HCT116 (cell line): ENCODE measurements at regions not wholly inside any gene's neighbourhood (a gene's known extent, or its start where the extent isn't known, plus 50 kb on each side); places are given as distances from the start of the nearest gene placed in this dataset.

Experiments
- ATAC-seq: fragments of 200-7000 bp; cut with Tn5 transposase; 2 replicates; pipeline ENCODE4 v1.9.1; 2020; ENCODE audit warnings: mild to moderate bottlenecking, moderate library complexity
- BruUV-seq: library from RNA; stranded (reverse); fragments of 400-500 nt; replicated peaks from 2 replicates; lab custom pipeline; 2021; lab: Mats Ljungman, UMichigan
- CTCF ChIA-PET: fragments of 300-600 bp; sonication (Branson Sonifier 250); formaldehyde crosslinking; loops from one replicate; lab custom pipeline; 2021; ENCODE audit warnings: antibody characterized with exemption; lab: Charles Lee
- POLR2A ChIA-PET: fragments of 300-600, 350-600 bp; sonication (Branson Sonifier 250); formaldehyde crosslinking; loops from one replicate; lab custom pipeline; 2021; ENCODE audit warnings: antibody characterized with exemption; lab: Charles Lee
- RAD21 ChIA-PET, 2 experiments: fragments of 300-600 bp; sonication (Branson Sonifier 250); formaldehyde crosslinking; loops; one replicate each; lab custom pipeline; 2023; ENCODE audit warnings: low total read pairs in 2 of 2; ENCODE audit not compliant: uncharacterized antibody in 2 of 2, unreplicated experiment in 2 of 2, low non-redundant PET in 1 of 2; lab: Charles Lee
- DNase-seq: peaks from one replicate; pipeline ENCODE4 v3.0.0-alpha.2; 2010; ENCODE audit warnings: low read depth, low spot score
- H2AFZ ChIP-seq: fragments of 200-600 bp; shearing (Covaris generic), sonication (generic); 2 replicates; pipeline ENCODE4 v1.6.1; 2017; ENCODE audit warnings: low read depth, mixed run types, mixed read lengths, antibody characterized with exemption, low read length; ENCODE audit not compliant: poor library complexity, severe bottlenecking
- H3K27ac ChIP-seq: 2 replicates; pipeline ENCODE4 v1.5.1; 2012; ENCODE audit warnings: low read depth, low read length
- H3K27me3 ChIP-seq: fragments of 200-600 bp; sonication (generic); 2 replicates; pipeline ENCODE4 v1.6.1; 2016; ENCODE audit warnings: mixed run types, low read length, mixed read lengths; ENCODE audit not compliant: insufficient read depth
- H3K36me3 ChIP-seq, 2 experiments: fragments of 200-500 bp in 1 of 2; fragments of 200-600 bp in 1 of 2; sonication (Bioruptor generic) in 1 of 2; sonication (generic) in 1 of 2; 2 replicates each; pipeline versions ENCODE4 v1.5.1 to v1.6.1; 2014 to 2016; ENCODE audit warnings: low read length in 2 of 2, inconsistent platforms in 1 of 2, mixed read lengths in 1 of 2, mixed run types in 1 of 2; ENCODE audit not compliant: insufficient read depth in 2 of 2, control insufficient read depth in 1 of 2
- H3K4me1 ChIP-seq, 2 experiments: fragments of 200-600 bp in 1 of 2; sonication (generic) in 1 of 2; 2 replicates each; pipeline versions ENCODE4 v1.5.1 to v1.6.1; 2012 to 2017; ENCODE audit warnings: low read length in 2 of 2, inconsistent platforms in 1 of 2, mild to moderate bottlenecking in 1 of 2, mixed read lengths in 1 of 2, mixed run types in 1 of 2, moderate library complexity in 1 of 2; ENCODE audit not compliant: insufficient read depth in 2 of 2, control insufficient read depth in 1 of 2
- H3K4me2 ChIP-seq: fragments of 200-600 bp; sonication (generic); 2 replicates; pipeline ENCODE4 v1.6.1; 2017; ENCODE audit warnings: mixed run types, low read length, mixed read lengths
- H3K4me3 ChIP-seq, 2 experiments: fragments of 200-600 bp in 1 of 2; sonication (generic) in 1 of 2; replicated peaks in 1 of 2; 2 replicates each; pipeline ENCODE4 v1.5.1; 2011 to 2016; ENCODE audit warnings: low read length in 2 of 2, control low read depth in 1 of 2, low read depth in 1 of 2, mild to moderate bottlenecking in 1 of 2, mixed read lengths in 1 of 2, mixed run types in 1 of 2
- H3K79me2 ChIP-seq: fragments of 200-600 bp; sonication (generic); 2 replicates; pipeline ENCODE4 v1.6.1; 2017; ENCODE audit warnings: mild to moderate bottlenecking, mixed run types, low read length, moderate library complexity, mixed read lengths; ENCODE audit not compliant: insufficient read depth
- H3K9ac ChIP-seq: fragments of 200-600 bp; sonication (generic); 2 replicates; pipeline ENCODE4 v1.6.1; 2016; ENCODE audit warnings: low read length, mixed read lengths
- H3K9me2 ChIP-seq: fragments of 200-600 bp; sonication (generic), shearing (Covaris generic); 2 replicates; pipeline ENCODE4 v1.6.1; 2017; ENCODE audit warnings: mixed run types, mild to moderate bottlenecking, moderate library complexity; ENCODE audit not compliant: insufficient read depth
- H3K9me3 ChIP-seq, 2 experiments: fragments of 200-500 bp in 1 of 2; fragments of 200-600 bp in 1 of 2; sonication (Bioruptor generic) in 1 of 2; sonication (generic) in 1 of 2; 2 replicates each; pipeline ENCODE4 v1.6.1; 2014 to 2017; ENCODE audit warnings: low read length in 2 of 2, mixed read lengths in 2 of 2, inconsistent platforms in 1 of 2, low read depth in 1 of 2, mild to moderate bottlenecking in 1 of 2, mixed run types in 1 of 2, moderate library complexity in 1 of 2; ENCODE audit not compliant: control insufficient read depth in 1 of 2, insufficient read depth in 1 of 2
- H4K20me1 ChIP-seq: fragments of 200-600 bp; sonication (generic), shearing (Covaris generic); 2 replicates; pipeline ENCODE4 v1.6.1; 2017; ENCODE audit warnings: mixed run types, mild to moderate bottlenecking, moderate library complexity; ENCODE audit not compliant: insufficient read depth
- ELF1 ChIP-seq: IDR thresholded peaks from 2 replicates; pipeline ENCODE4 v1.6.1; 2012; ENCODE audit warnings: low read depth, borderline replicate concordance
- EZH2phosphoT487 ChIP-seq: fragments of 200-600 bp; IDR thresholded peaks from 2 replicates; pipeline ENCODE4 v1.6.1; 2018; ENCODE audit warnings: antibody characterized with exemption, borderline replicate concordance
- FOSL1 ChIP-seq: IDR thresholded peaks from 2 replicates; pipeline ENCODE4 v1.6.1; 2012; ENCODE audit warnings: low read depth
- JUND ChIP-seq: IDR thresholded peaks from 2 replicates; pipeline ENCODE4 v1.6.1; 2012
- RAD21 ChIP-seq: IDR thresholded peaks from 2 replicates; pipeline ENCODE4 v1.6.1; 2012; ENCODE audit warnings: low read depth, mild to moderate bottlenecking
- TCF7L2 ChIP-seq: IDR thresholded peaks from 2 replicates; pipeline ENCODE4 v1.7.0; 2011; ENCODE audit warnings: borderline replicate concordance, inconsistent platforms; ENCODE audit not compliant: insufficient read depth, insufficient read length; ENCODE audit errors: extremely low read depth
- YY1 ChIP-seq: IDR thresholded peaks from 2 replicates; pipeline ENCODE4 v1.6.1; 2011; ENCODE audit warnings: low read length, low read depth, moderate library complexity, mild to moderate bottlenecking; ENCODE audit not compliant: insufficient replicate concordance; ENCODE audit errors: extremely low read depth
- ZBTB33 ChIP-seq: IDR thresholded peaks from 2 replicates; pipeline ENCODE4 v1.6.1; 2011; ENCODE audit warnings: mild to moderate bottlenecking, low read length, moderate library complexity; ENCODE audit not compliant: insufficient replicate concordance; ENCODE audit errors: extremely low read depth
- ZFX ChIP-seq: fragments of 450-650 bp; IDR thresholded peaks from 2 replicates; pipeline ENCODE4 v1.6.1; 2017
- intact Hi-C: fragments of 100-400 bp; cut with micrococcal nuclease; formaldehyde crosslinking; loops from 2 replicates; pipeline ENCODE4 v1.10.0; 2022

- Histone ChIP-seq H3K4me3 (no peak overlapping the region), H3K27ac (no peak overlapping the region), H3K9me3 (no peaks in the 10 kb centered on the region), H3K4me1 (no peaks in the 10 kb centered on the region), H3K4me2 (no peak overlapping the region), H3K9ac (no peak overlapping the region), H3K79me2 (no peaks in the 10 kb centered on the region), H3K36me3 (no peaks in the 10 kb centered on the region), H3K27me3 (no peaks in the 10 kb centered on the region), H2AFZ (no peak overlapping the region), H4K20me1 (no peaks in the 10 kb centered on the region), H3K9me2 (no peaks in the 10 kb centered on the region)
- CTCF ChIA-PET: no interaction called here
- POLR2A ChIA-PET: no interaction called here
- DNase-seq (no peak), ATAC-seq (no peak)
- BruUV-seq: no TSS peak
- TF ChIP-seq ELF1 (no peak), TCF7L2 (no peak), JUND (no peak), FOSL1 (no peak), YY1 (no peak), EZH2phosphoT487 (no peak), RAD21 (no peak), ZBTB33 (no peak)
- RAD21 ChIA-PET: no interaction called here
- intact Hi-C loops: no loop called here
These were observed 212.5 kb upstream of the PPP2R2D start for GRCh38 chr10:131688304-131688703.

- ChIA-PET CTCF (no interaction called here), RAD21 (no interaction called here), POLR2A (no interaction called here)
- Histone ChIP-seq H3K9me2 (no peaks in the 10 kb centered on the region), H3K27me3 (no peaks in the 10 kb centered on the region), H3K79me2 (no peaks in the 10 kb centered on the region), H2AFZ (no peak overlapping the region), H3K4me1 (no peaks in the 10 kb centered on the region), H3K9me3 (no peaks in the 10 kb centered on the region), H3K9ac (no peak overlapping the region), H3K27ac (no peak overlapping the region), H3K36me3 (no peaks in the 10 kb centered on the region), H3K4me3 (no peak overlapping the region), H4K20me1 (no peaks in the 10 kb centered on the region), H3K4me2 (no peak overlapping the region)
- ATAC-seq: no peak
- intact Hi-C loops: no loop called here
- TF ChIP-seq RAD21: peak; percentile 32
- no peak for TF ChIP-seq ZFX
- no peak for DNase-seq
- BruUV-seq: no TSS peak
These were observed 211.8 kb upstream of the PPP2R2D start for GRCh38 chr10:131689016-131689415.
